K562 (cell line): ENCODE measurements at regions not wholly inside any gene's neighbourhood (a gene's known extent, or its start where the extent isn't known, plus 50 kb on each side); places are given as distances from the start of the nearest gene placed in this dataset.

Experiments used
- ATAC-seq: fragments of 200-7000 bp; cut with Tn5 transposase; 3 replicates; pipeline ENCODE4 v1.9.1; 2020; ENCODE audit warnings: moderate library complexity
- BruUV-seq: library from RNA; stranded (reverse); fragments of 400-500 nt; replicated peaks from 2 replicates; lab custom pipeline; 2021; lab: Mats Ljungman, UMichigan
- CTCF ChIA-PET: fragments of 300-600 bp; formaldehyde crosslinking; extraction: SDS; loops from one replicate; lab custom pipeline; 2021; ENCODE audit warnings: low intra/inter-chr PET ratio; lab: Yijun Ruan, JAX
- POLR2A ChIA-PET: fragments of 300-600, 350-650 bp; sonication (Branson Sonifier 250); formaldehyde crosslinking; extraction: SDS; loops from one replicate; lab custom pipeline; 2021; ENCODE audit warnings: antibody characterized with exemption, inconsistent platforms; lab: Yijun Ruan, JAX
- DNase-seq, 4 experiments: peaks; one replicate each; pipeline versions ENCODE4 v3.0.0 to v3.0.0-alpha.2; 2011 to 2018; ENCODE audit warnings: low spot score in 3 of 4, mixed read lengths in 3 of 4; ENCODE audit errors: extremely low read depth in 1 of 4
- FAIRE-seq: peaks from 2 replicates; lab custom pipeline; 2011; peaks lifted over from hg19 to GRCh38; lab: Jason Lieb, UNC
- H2AFZ ChIP-seq: 2 replicates; pipeline ENCODE4 v1.6.0; 2011; ENCODE audit warnings: low read depth, low read length, control low read depth, inconsistent platforms
- H3K27ac ChIP-seq: fragments of 200-600 bp; 3 replicates; pipeline ENCODE4 v1.8.0; 2011; ENCODE audit warnings: low read depth, mild to moderate bottlenecking, control low read depth, inconsistent platforms, low read length, moderate library complexity, mixed read lengths; ENCODE audit errors: extremely low read depth
- H3K27me3 ChIP-seq, 2 experiments: fragments of 300-600 bp in 1 of 2; 2 replicates in 1 of 2; 3 replicates in 1 of 2; pipeline versions ENCODE4 v1.6.0 to v1.8.0; 2011; ENCODE audit warnings: inconsistent platforms in 2 of 2, low read length in 2 of 2, mild to moderate bottlenecking in 1 of 2, mixed read lengths in 1 of 2, moderate library complexity in 1 of 2; ENCODE audit not compliant: control insufficient read depth in 2 of 2, insufficient read depth in 2 of 2
- H3K36me3 ChIP-seq: fragments of 300-600 bp; 3 replicates; pipeline ENCODE4 v1.8.0; 2011; ENCODE audit warnings: mild to moderate bottlenecking, low read length, inconsistent platforms; ENCODE audit not compliant: control insufficient read depth, insufficient read depth
- H3K4me1 ChIP-seq, 2 experiments: fragments of 200-600 bp in 1 of 2; replicated peaks in 1 of 2; 2 replicates in 1 of 2; 3 replicates in 1 of 2; pipeline versions ENCODE4 v1.5.1 to v1.8.0; 2011; ENCODE audit warnings: inconsistent platforms in 2 of 2, low read length in 2 of 2, mild to moderate bottlenecking in 1 of 2, mixed read lengths in 1 of 2, moderate library complexity in 1 of 2; ENCODE audit not compliant: control insufficient read depth in 2 of 2, insufficient read depth in 2 of 2
- H3K4me2 ChIP-seq: 2 replicates; pipeline ENCODE4 v1.6.1; 2011; ENCODE audit warnings: low read length, control low read depth, inconsistent platforms, mixed read lengths; ENCODE audit not compliant: insufficient read depth
- H3K4me3 ChIP-seq: fragments of 200-600 bp; sonication (generic), shearing (Covaris generic); 2 replicates; pipeline ENCODE4 v1.5.1; 2016; ENCODE audit warnings: control low read depth, inconsistent platforms
- H3K79me2 ChIP-seq: fragments of 200-600 bp; 3 replicates; pipeline ENCODE4 v1.8.0; 2011; ENCODE audit warnings: low read length, inconsistent platforms; ENCODE audit not compliant: control insufficient read depth, insufficient read depth
- H3K9ac ChIP-seq, 2 experiments: 2 replicates each; pipeline versions ENCODE4 v1.6.0 to v1.6.1; 2011; ENCODE audit warnings: low read depth in 2 of 2, low read length in 2 of 2, control low read depth in 1 of 2, inconsistent platforms in 1 of 2, mild to moderate bottlenecking in 1 of 2, mixed read lengths in 1 of 2; ENCODE audit not compliant: insufficient read depth in 1 of 2
- H3K9me1 ChIP-seq: one replicate; pipeline ENCODE4 v1.6.0; 2011; ENCODE audit warnings: inconsistent platforms, mild to moderate bottlenecking, low read length, moderate library complexity; ENCODE audit not compliant: control insufficient read depth, insufficient read depth
- H3K9me3 ChIP-seq: replicated peaks from 2 replicates; pipeline ENCODE4 v1.5.1; 2011; ENCODE audit warnings: low read depth, low read length, inconsistent platforms; ENCODE audit not compliant: control insufficient read depth, insufficient read depth
- H4K20me1 ChIP-seq: replicated peaks from 2 replicates; pipeline ENCODE4 v1.6.1; 2011; ENCODE audit warnings: low read length, inconsistent platforms, mixed read lengths; ENCODE audit not compliant: control insufficient read depth, insufficient read depth
- CHD4 ChIP-seq: fragments of 200-600 bp; sonication (generic); IDR thresholded peaks from 3 replicates; pipeline ENCODE4 v1.6.1; 2012; ENCODE audit warnings: low read depth, mild to moderate bottlenecking, mixed read lengths, low read length, inconsistent platforms; ENCODE audit not compliant: insufficient read depth, insufficient replicate concordance, poor library complexity, severe bottlenecking
- HLTF ChIP-seq: fragments of 450-650 bp; IDR thresholded peaks from 2 replicates; pipeline ENCODE4 v1.6.1; 2016
- HNRNPLL ChIP-seq: fragments of 200-400 bp; formaldehyde crosslinking; IDR thresholded peaks from 2 replicates; pipeline ENCODE4 v1.6.1; 2017; ENCODE audit warnings: low read length, low read depth, mild to moderate bottlenecking; ENCODE audit not compliant: poor library complexity, severe bottlenecking
- NRF1 ChIP-seq, 2 experiments: fragments of 450-650 bp; IDR thresholded peaks in 1 of 2; conservative IDR thresholded peaks in 1 of 2; 2 replicates each; pipeline ENCODE4 v1.6.1; 2014; ENCODE audit warnings: mild to moderate bottlenecking in 2 of 2
- RNF2 ChIP-seq: sonication (generic); IDR thresholded peaks from 2 replicates; pipeline ENCODE4 v1.6.1; 2016
- TAF9B ChIP-seq: fragments of 450-650 bp; IDR thresholded peaks from 2 replicates; pipeline ENCODE4 v1.6.1; 2018; ENCODE audit warnings: mild to moderate bottlenecking; ENCODE audit not compliant: partially characterized antibody
- ZSCAN29 ChIP-seq: fragments of 450-650 bp; IDR thresholded peaks from 2 replicates; pipeline ENCODE4 v1.6.1; 2017
- ZSCAN32 ChIP-seq: fragments of 450-650 bp; formaldehyde crosslinking; IDR thresholded peaks from 2 replicates; pipeline ENCODE4 v1.4.0; 2020; ENCODE audit warnings: mild to moderate bottlenecking, moderate library complexity
- WGBS: fragments of 100-300 bp; shearing (Covaris generic); methylation state at CpG from one replicate; pipeline ENCODE4 v1.1.6; 2016; ENCODE audit warnings: low coverage, mixed read lengths; ENCODE audit not compliant: insufficient coverage; ENCODE audit errors: missing lambda C conversion rate; 5-methylcytosine and 5-hydroxymethylcytosine counted together
- in situ Hi-C: fragments of 300-500 bp; cut with MboI; formaldehyde crosslinking; loops from 4 replicates; pipeline ENCODE4 v1.15.0; 2018; ENCODE audit warnings: inconsistent platforms, mixed read lengths
- intact Hi-C: fragments of 100-400 bp; cut with micrococcal nuclease; formaldehyde crosslinking; loops from 2 replicates; pipeline ENCODE4 v1.14.2; 2022
- TF ChIP-seq, protein P1 (sequence below): fragments of 450-650 bp; IDR thresholded peaks from 2 replicates; pipeline ENCODE4 v1.6.1; 2016; ENCODE audit warnings: missing biosample characterization, missing genetic modification characterization
- TF ChIP-seq, protein P2 (sequence below): fragments of 250-450 bp; sonication (Bioruptor Pico); IDR thresholded peaks from 2 replicates; pipeline ENCODE4 v1.4.0; 2020; ENCODE audit warnings: mild to moderate bottlenecking

DNA sequence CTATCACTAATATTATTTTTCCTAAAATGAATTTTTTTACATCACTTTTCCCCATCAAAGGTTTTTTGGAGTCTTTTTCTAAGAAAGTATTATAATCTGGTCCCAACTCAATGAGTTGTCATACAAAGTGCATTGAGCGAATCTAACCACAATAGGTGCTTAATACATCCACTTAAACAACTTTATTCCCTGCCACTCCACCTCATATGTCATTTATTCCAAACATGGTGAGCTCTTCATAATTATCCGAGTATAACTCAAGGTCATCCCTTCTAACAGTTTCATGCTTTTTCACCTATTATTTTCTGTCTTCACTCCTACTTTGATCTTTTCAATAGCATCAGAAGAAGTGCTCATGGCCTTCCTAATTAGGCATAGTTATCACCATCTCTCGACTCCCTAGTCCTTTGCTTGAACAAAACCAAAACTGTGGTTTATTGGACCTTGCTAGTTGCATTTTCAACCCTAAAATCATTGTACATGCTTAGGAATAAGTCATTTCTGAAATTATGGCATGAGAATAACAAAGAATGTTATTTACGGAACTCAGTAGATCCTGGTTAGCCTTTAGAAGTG is 754.7 kb upstream of the CTNND2 start:
- no peak overlapping the region for H3K27ac ChIP-seq
- intact Hi-C loops (no loop called here), in situ Hi-C loops (no loop called here)
- no peak for FAIRE-seq
- H3K4me3 ChIP-seq: no peak overlapping the region
- TF ChIP-seq NRF1 (conservative IDR thresholded peaks at IDR 0.05 in 1 of 2, IDR thresholded peaks at IDR 0.05 in 1 of 2): no peak
- TF ChIP-seq ZSCAN29: no peak
- no peak for TF ChIP-seq HNRNPLL
- TF ChIP-seq, protein P1, sequence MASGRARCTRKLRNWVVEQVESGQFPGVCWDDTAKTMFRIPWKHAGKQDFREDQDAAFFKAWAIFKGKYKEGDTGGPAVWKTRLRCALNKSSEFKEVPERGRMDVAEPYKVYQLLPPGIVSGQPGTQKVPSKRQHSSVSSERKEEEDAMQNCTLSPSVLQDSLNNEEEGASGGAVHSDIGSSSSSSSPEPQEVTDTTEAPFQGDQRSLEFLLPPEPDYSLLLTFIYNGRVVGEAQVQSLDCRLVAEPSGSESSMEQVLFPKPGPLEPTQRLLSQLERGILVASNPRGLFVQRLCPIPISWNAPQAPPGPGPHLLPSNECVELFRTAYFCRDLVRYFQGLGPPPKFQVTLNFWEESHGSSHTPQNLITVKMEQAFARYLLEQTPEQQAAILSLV (tag): no peak
- TF ChIP-seq HLTF: no peak
- TF ChIP-seq, protein P2, sequence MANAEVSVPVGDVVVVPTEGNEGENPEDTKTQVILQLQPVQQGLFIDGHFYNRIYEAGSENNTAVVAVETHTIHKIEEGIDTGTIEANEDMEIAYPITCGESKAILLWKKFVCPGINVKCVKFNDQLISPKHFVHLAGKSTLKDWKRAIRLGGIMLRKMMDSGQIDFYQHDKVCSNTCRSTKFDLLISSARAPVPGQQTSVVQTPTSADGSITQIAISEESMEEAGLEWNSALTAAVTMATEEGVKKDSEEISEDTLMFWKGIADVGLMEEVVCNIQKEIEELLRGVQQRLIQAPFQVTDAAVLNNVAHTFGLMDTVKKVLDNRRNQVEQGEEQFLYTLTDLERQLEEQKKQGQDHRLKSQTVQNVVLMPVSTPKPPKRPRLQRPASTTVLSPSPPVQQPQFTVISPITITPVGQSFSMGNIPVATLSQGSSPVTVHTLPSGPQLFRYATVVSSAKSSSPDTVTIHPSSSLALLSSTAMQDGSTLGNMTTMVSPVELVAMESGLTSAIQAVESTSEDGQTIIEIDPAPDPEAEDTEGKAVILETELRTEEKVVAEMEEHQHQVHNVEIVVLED (CRISPR knock-in tag): no peak
- TF ChIP-seq CHD4: no peak
- no peak for TF ChIP-seq RNF2
- TF ChIP-seq ZSCAN32 (CRISPR knock-in tag): no peak
- TF ChIP-seq TAF9B: no peak
- H3K27me3 ChIP-seq: no peaks in the 10 kb centered on the region
- ChIA-PET POLR2A (interaction anchor here (0.7 kb wide), 1 partner anchor 100 kb away, joined by 3 read pairs; no protein-coding TSS in a partner anchor), CTCF (no interaction called here)
- no peaks in the 10 kb centered on the region for H3K4me1 ChIP-seq
- no peak for DNase-seq
- H3K79me2 ChIP-seq: no peaks in the 10 kb centered on the region
- no peak for ATAC-seq
- H3K9ac ChIP-seq: no peak overlapping the region
- H3K9me1 ChIP-seq: no peaks in the 10 kb centered on the region
- peaks cover 8% of the 10 kb centered on the region; the same call in 1 of the 3 replicates for H3K36me3 ChIP-seq
- BruUV-seq: no TSS peak
- no peak overlapping the region for H3K4me2 ChIP-seq
- no peak overlapping the region for H2AFZ ChIP-seq
- peaks cover 5% of the 10 kb centered on the region; the same call in 1 of the 2 replicates for H3K9me3 ChIP-seq
- no peaks in the 10 kb centered on the region for H4K20me1 ChIP-seq
- 72% methylated on average over 4 of the region's 4 CpGs for WGBS
